ENCODE measurements at regions not wholly inside any gene's neighbourhood (a gene's known extent, or its start where the extent isn't known, plus 50 kb on each side); places are given as distances from the start of the nearest gene placed in this dataset.

DNA sequence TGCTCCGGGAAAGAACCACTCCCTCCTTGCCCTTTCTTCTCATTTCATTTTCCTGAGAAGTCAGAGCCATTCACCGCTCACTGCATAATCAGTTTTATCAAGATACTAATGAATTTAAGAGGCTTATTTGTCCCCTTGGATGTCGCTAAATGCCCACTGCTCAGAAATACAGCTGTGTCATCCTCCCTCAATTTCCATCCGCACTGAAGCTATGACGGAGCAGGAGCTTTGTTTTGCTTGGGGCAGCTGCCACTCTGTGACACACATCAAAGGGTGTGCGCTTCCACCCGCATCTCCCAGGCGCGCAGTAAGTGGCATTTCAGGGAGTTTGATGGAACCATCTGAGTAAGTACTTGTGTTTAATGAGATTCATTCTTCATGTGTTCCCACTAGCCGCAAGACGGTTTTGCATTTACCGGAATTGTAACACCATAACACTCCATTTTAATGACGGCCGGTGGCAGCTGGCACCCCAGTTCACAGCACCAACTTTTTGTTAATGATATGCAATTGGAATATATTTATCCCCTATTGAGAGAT, 103.8 kb upstream of the PARD3 start:
- H3K27me3 ChIP-seq (ENCODE audit: control insufficient read depth in 1 of 2, insufficient read depth in 2 of 2, low read length in 2 of 2), result no peaks in the 10 kb centered on the region; a peak in 1 of 5 replicates
- no peak overlapping the region for H2AFZ ChIP-seq (ENCODE audit: low read length)
- FAIRE-seq, result no peak
- H4K20me1 ChIP-seq (ENCODE audit: insufficient read depth, low read length), result no peaks in the 10 kb centered on the region
- DNase-seq (ENCODE audit: low spot score), result no peak
- no peaks in the 10 kb centered on the region for H3K79me2 ChIP-seq (ENCODE audit: insufficient read depth, low read length)
- no peaks in the 10 kb centered on the region for H3K4me1 ChIP-seq (ENCODE audit: insufficient read depth, low read length)
- WGBS (ENCODE audit: low lambda C conversion rate), result 76% methylated on average over 14 of the region's 14 CpGs
- in situ Hi-C loops (cut with HindIII; ENCODE audit: extremely low pct_ligation_motif_present, low pct_unique_long_range_greater_than_20kb), result no loop called here
- ATAC-seq, result no peak
- no peak overlapping the region for H3K4me3 ChIP-seq (replicated peaks in 1 of 3; ENCODE audit: insufficient read depth in 1 of 3, low read depth in 2 of 3, low read length in 3 of 3)
- H3K9ac ChIP-seq (ENCODE audit: insufficient read depth, low read depth, low read length), result no peak overlapping the region
- CTCF ChIA-PET (ENCODE audit: low intra/inter-chr PET ratio, low total read pairs), result no interaction called here
- BruUV-seq (replicated peaks), result no TSS peak
- no peak for TF ChIP-seq HOXA3 (CRISPR knock-in tag; IDR thresholded peaks at IDR 0.05)
- TF ChIP-seq ARID3A (IDR thresholded peaks at IDR 0.05; ENCODE audit: low read depth, low read length), result no peak
- TF ChIP-seq ZNF776 (CRISPR knock-in tag; IDR thresholded peaks at IDR 0.05), result no peak
- TF ChIP-seq ZNF296 (CRISPR knock-in tag; conservative IDR thresholded peaks at IDR 0.05), result no peak
- TF ChIP-seq KLF12 (CRISPR knock-in tag; IDR thresholded peaks at IDR 0.05; ENCODE audit: borderline replicate concordance), result no peak
- no peak for TF ChIP-seq ZMYM2 (CRISPR knock-in tag; IDR thresholded peaks at IDR 0.05)
- TF ChIP-seq GABPB1 (CRISPR knock-in tag; IDR thresholded peaks at IDR 0.05), result no peak
- no peak for TF ChIP-seq RXRB (CRISPR knock-in tag; IDR thresholded peaks at IDR 0.05; ENCODE audit: borderline replicate concordance)
- TF ChIP-seq, protein P1, sequence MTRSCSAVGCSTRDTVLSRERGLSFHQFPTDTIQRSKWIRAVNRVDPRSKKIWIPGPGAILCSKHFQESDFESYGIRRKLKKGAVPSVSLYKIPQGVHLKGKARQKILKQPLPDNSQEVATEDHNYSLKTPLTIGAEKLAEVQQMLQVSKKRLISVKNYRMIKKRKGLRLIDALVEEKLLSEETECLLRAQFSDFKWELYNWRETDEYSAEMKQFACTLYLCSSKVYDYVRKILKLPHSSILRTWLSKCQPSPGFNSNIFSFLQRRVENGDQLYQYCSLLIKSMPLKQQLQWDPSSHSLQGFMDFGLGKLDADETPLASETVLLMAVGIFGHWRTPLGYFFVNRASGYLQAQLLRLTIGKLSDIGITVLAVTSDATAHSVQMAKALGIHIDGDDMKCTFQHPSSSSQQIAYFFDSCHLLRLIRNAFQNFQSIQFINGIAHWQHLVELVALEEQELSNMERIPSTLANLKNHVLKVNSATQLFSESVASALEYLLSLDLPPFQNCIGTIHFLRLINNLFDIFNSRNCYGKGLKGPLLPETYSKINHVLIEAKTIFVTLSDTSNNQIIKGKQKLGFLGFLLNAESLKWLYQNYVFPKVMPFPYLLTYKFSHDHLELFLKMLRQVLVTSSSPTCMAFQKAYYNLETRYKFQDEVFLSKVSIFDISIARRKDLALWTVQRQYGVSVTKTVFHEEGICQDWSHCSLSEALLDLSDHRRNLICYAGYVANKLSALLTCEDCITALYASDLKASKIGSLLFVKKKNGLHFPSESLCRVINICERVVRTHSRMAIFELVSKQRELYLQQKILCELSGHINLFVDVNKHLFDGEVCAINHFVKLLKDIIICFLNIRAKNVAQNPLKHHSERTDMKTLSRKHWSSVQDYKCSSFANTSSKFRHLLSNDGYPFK (CRISPR knock-in tag; IDR thresholded peaks at IDR 0.05; ENCODE audit: borderline replicate concordance), result no peak
- TF ChIP-seq, protein P2, sequence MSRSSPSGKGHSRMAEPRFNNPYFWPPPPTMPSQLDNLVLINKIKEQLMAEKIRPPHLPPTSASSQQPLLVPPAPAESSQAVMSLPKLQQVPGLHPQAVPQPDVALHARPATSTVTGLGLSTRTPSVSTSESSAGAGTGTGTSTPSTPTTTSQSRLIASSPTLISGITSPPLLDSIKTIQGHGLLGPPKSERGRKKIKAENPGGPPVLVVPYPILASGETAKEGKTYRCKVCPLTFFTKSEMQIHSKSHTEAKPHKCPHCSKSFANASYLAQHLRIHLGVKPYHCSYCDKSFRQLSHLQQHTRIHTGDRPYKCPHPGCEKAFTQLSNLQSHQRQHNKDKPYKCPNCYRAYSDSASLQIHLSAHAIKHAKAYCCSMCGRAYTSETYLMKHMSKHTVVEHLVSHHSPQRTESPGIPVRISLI (CRISPR knock-in tag; IDR thresholded peaks at IDR 0.05; ENCODE audit: borderline replicate concordance), result no peak
- intact Hi-C loops (cut with micrococcal nuclease; ENCODE audit: unreplicated experiment), result no loop called here
- H3K27ac ChIP-seq (ENCODE audit: extremely low read length, insufficient read depth, low read length), result no peak overlapping the region
- H3K9me3 ChIP-seq (ENCODE audit: low read length), result no peaks in the 10 kb centered on the region
- H3K4me2 ChIP-seq (ENCODE audit: low read depth, low read length), result no peak overlapping the region
- no peaks in the 10 kb centered on the region for H3K36me3 ChIP-seq (replicated peaks in 1 of 2; ENCODE audit: control insufficient read depth in 1 of 2, insufficient read depth in 2 of 2, low read length in 2 of 2)
- POLR2A ChIA-PET, result no interaction called here
